Neural progenitor cell (in vitro differentiated cells): ENCODE measurements at regions not wholly inside any gene's neighbourhood (a gene's known extent, or its start where the extent isn't known, plus 50 kb on each side); places are given as distances from the start of the nearest gene placed in this dataset.

Experiments used
- DNase-seq: peaks from one replicate; pipeline ENCODE4 v3.0.0-alpha.2; 2016; ENCODE audit warnings: low spot score
- H2AFZ ChIP-seq: fragments of 200-600 bp; sonication (generic); replicated peaks from 2 replicates; pipeline ENCODE4 v1.6.1; 2016; ENCODE audit warnings: antibody characterized with exemption
- H3F3A ChIP-seq: fragments of 200-600 bp; sonication (generic); 2 replicates; pipeline ENCODE4 v1.6.1; 2016; ENCODE audit warnings: antibody characterized with exemption, low read depth
- H3K27ac ChIP-seq: fragments of 200-600 bp; sonication (generic); 2 replicates; pipeline ENCODE4 v1.5.1; 2016; ENCODE audit warnings: mild to moderate bottlenecking
- H3K27me3 ChIP-seq: fragments of 200-600 bp; sonication (generic); 2 replicates; pipeline ENCODE4 v1.6.1; 2016; ENCODE audit warnings: mild to moderate bottlenecking, moderate library complexity
- H3K36me3 ChIP-seq: fragments of 200-600 bp; sonication (generic); 2 replicates; pipeline ENCODE4 v1.5.1; 2016
- H3K4me1 ChIP-seq: fragments of 200-600 bp; sonication (generic); 2 replicates; pipeline ENCODE4 v1.6.1; 2016; ENCODE audit warnings: mixed run types
- H3K4me2 ChIP-seq: fragments of 200-600 bp; sonication (generic); 2 replicates; pipeline ENCODE4 v1.6.1; 2016
- H3K4me3 ChIP-seq: fragments of 200-600 bp; sonication (generic); 2 replicates; pipeline ENCODE4 v1.5.1; 2016
- H3K79me2 ChIP-seq: fragments of 200-600 bp; sonication (generic); 2 replicates; pipeline ENCODE4 v1.6.1; 2016; ENCODE audit warnings: low read depth
- H3K9ac ChIP-seq: fragments of 200-600 bp; sonication (generic); 2 replicates; pipeline ENCODE4 v1.6.1; 2016
- H3K9me3 ChIP-seq: fragments of 200-600 bp; sonication (generic); 2 replicates; pipeline ENCODE4 v1.5.1; 2016; ENCODE audit warnings: low read depth
- H4K20me1 ChIP-seq: fragments of 200-600 bp; sonication (generic); 2 replicates; pipeline ENCODE4 v1.6.1; 2016; ENCODE audit warnings: low read depth
- H3K27ac Mint-ChIP-seq: 3 replicates; pipeline ENCODE4 v1.8.0; 2021; ENCODE audit warnings: mixed read lengths
- H3K27me3 Mint-ChIP-seq: 2 replicates; pipeline ENCODE4 v1.8.0; 2022; ENCODE audit warnings: low read depth, mild to moderate bottlenecking, inconsistent platforms, moderate library complexity, mixed read lengths; ENCODE audit not compliant: insufficient read depth
- H3K36me3 Mint-ChIP-seq: 3 replicates; pipeline ENCODE4 v1.8.0; 2021; ENCODE audit warnings: mixed read lengths
- H3K4me1 Mint-ChIP-seq: 3 replicates; pipeline ENCODE4 v1.8.0; 2021; ENCODE audit warnings: mixed read lengths
- H3K4me3 Mint-ChIP-seq: 3 replicates; pipeline ENCODE4 v1.8.0; 2021; ENCODE audit warnings: mild to moderate bottlenecking, moderate library complexity, mixed read lengths
- H3K9me3 Mint-ChIP-seq: 3 replicates; pipeline ENCODE4 v1.8.0; 2020; ENCODE audit warnings: mixed read lengths
- EZH2 ChIP-seq: fragments of 200-600 bp; sonication (generic); IDR thresholded peaks from 2 replicates; pipeline ENCODE4 v1.6.1; 2017; ENCODE audit warnings: antibody characterized with exemption, mild to moderate bottlenecking, moderate library complexity
- EZH2phosphoT487 ChIP-seq: fragments of 200-600 bp; sonication (generic); IDR thresholded peaks from 2 replicates; pipeline ENCODE4 v1.6.1; 2017; ENCODE audit warnings: antibody characterized with exemption
- TF ChIP-seq, protein P1 (sequence below): fragments of 200-600 bp; sonication (generic); IDR thresholded peaks from 2 replicates; pipeline ENCODE4 v1.5.1; 2017; ENCODE audit warnings: antibody characterized with exemption, mild to moderate bottlenecking

GRCh38 chr5:57349214-57349613 lies 133.4 kb downstream of the ACTBL2 start:
- Mint-ChIP-seq H3K4me1 (no peaks in the 10 kb centered on the region), H3K27me3 (no peaks in the 10 kb centered on the region), H3K9me3 (no peaks in the 10 kb centered on the region), H3K4me3 (no peak overlapping the region), H3K27ac (no peak overlapping the region), H3K36me3 (no peaks in the 10 kb centered on the region)
- no peak for DNase-seq
- H3K4me2 ChIP-seq = no peak overlapping the region
- H2AFZ ChIP-seq = peak overlapping the region; percentile 10
- H3K79me2 ChIP-seq = no peaks in the 10 kb centered on the region
- no peaks in the 10 kb centered on the region for H3F3A ChIP-seq
- no peaks in the 10 kb centered on the region for H3K9me3 ChIP-seq
- no peak overlapping the region for H3K9ac ChIP-seq
- H3K4me3 ChIP-seq = no peak overlapping the region
- no peaks in the 10 kb centered on the region for H3K27me3 ChIP-seq
- no peak overlapping the region for H3K27ac ChIP-seq
- H3K36me3 ChIP-seq = no peaks in the 10 kb centered on the region
- TF ChIP-seq, protein P1, sequence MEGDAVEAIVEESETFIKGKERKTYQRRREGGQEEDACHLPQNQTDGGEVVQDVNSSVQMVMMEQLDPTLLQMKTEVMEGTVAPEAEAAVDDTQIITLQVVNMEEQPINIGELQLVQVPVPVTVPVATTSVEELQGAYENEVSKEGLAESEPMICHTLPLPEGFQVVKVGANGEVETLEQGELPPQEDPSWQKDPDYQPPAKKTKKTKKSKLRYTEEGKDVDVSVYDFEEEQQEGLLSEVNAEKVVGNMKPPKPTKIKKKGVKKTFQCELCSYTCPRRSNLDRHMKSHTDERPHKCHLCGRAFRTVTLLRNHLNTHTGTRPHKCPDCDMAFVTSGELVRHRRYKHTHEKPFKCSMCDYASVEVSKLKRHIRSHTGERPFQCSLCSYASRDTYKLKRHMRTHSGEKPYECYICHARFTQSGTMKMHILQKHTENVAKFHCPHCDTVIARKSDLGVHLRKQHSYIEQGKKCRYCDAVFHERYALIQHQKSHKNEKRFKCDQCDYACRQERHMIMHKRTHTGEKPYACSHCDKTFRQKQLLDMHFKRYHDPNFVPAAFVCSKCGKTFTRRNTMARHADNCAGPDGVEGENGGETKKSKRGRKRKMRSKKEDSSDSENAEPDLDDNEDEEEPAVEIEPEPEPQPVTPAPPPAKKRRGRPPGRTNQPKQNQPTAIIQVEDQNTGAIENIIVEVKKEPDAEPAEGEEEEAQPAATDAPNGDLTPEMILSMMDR = no peak
- TF ChIP-seq EZH2 = no peak
- no peaks in the 10 kb centered on the region for H3K4me1 ChIP-seq
- H4K20me1 ChIP-seq = no peaks in the 10 kb centered on the region

GRCh38 chr5:57348376-57349140 lies 134.1 kb downstream of the ACTBL2 start:
- no peaks in the 10 kb centered on the region for H3K36me3 Mint-ChIP-seq
- no peaks in the 10 kb centered on the region for H3K79me2 ChIP-seq
- TF ChIP-seq EZH2phosphoT487 (no peak), EZH2 (no peak)
- TF ChIP-seq, protein P1 = no peak
- no peak overlapping the region for H3K4me3 Mint-ChIP-seq
- no peaks in the 10 kb centered on the region for H4K20me1 ChIP-seq
- no peaks in the 10 kb centered on the region for H3K9me3 ChIP-seq
- no peaks in the 10 kb centered on the region for H3K27me3 Mint-ChIP-seq
- DNase-seq = no peak
- no peaks in the 10 kb centered on the region for H3K4me1 ChIP-seq
- H3K4me3 ChIP-seq = no peak overlapping the region
- no peaks in the 10 kb centered on the region for H3K9me3 Mint-ChIP-seq
- H3K4me2 ChIP-seq = no peak overlapping the region
- peak overlapping the region; percentile 10 for H2AFZ ChIP-seq
- H3K27me3 ChIP-seq = no peaks in the 10 kb centered on the region
- H3K27ac Mint-ChIP-seq = no peak overlapping the region
- no peaks in the 10 kb centered on the region for H3K4me1 Mint-ChIP-seq
- H3F3A ChIP-seq = no peaks in the 10 kb centered on the region
- no peak overlapping the region for H3K27ac ChIP-seq
- H3K9ac ChIP-seq = no peak overlapping the region
- H3K36me3 ChIP-seq = no peaks in the 10 kb centered on the region

DNA sequence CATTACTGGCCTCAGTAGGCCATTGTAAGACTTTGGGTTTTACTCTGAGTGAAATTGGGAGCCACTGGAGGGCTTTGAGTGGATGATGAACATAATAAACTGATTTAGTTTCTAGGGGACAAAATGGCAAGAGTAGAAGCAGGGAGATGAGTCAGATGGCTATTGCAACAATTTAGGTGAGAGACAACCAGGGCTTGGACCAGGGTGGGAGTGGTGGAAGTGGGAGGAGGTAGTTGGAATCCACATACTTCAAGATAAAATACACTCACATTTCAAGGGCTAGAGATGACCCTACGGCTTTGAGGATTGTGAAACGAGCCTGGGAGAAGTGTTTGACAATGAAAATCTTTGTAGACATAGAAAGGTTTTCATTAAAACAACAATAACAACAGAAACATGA lies 136.3 kb downstream of the ACTBL2 start:
- Mint-ChIP-seq H3K36me3 (no peaks in the 10 kb centered on the region), H3K4me1 (no peaks in the 10 kb centered on the region), H3K9me3 (no peaks in the 10 kb centered on the region), H3K27me3 (no peaks in the 10 kb centered on the region), H3K27ac (no peak overlapping the region), H3K4me3 (no peak overlapping the region)
- Histone ChIP-seq H3K9ac (no peak overlapping the region), H3K4me3 (no peak overlapping the region), H4K20me1 (no peaks in the 10 kb centered on the region), H2AFZ (no peak overlapping the region), H3F3A (no peaks in the 10 kb centered on the region), H3K4me2 (no peak overlapping the region), H3K36me3 (no peaks in the 10 kb centered on the region), H3K4me1 (no peaks in the 10 kb centered on the region), H3K27me3 (no peaks in the 10 kb centered on the region), H3K27ac (no peak overlapping the region), H3K79me2 (no peaks in the 10 kb centered on the region), H3K9me3 (no peaks in the 10 kb centered on the region)
- TF ChIP-seq, protein P1 = no peak
- no peak for TF ChIP-seq EZH2
- TF ChIP-seq EZH2phosphoT487 = no peak
- no peak for DNase-seq
